ENCODE measurements at regions not wholly inside any gene's neighbourhood (a gene's known extent, or its start where the extent isn't known, plus 50 kb on each side); places are given as distances from the start of the nearest gene placed in this dataset.
"Not testable (repeated sequence)": the region's sequence is repeated elsewhere in the genome, so short reads cannot be mapped to it uniquely, and the experiment has no call there.

GRCh38 chr20:30488941-30489613, 768.4 kb upstream of the DEFB115 start:
- no peak for TF ChIP-seq CTCF (conservative IDR thresholded peaks at IDR 0.05; ENCODE audit: low read depth, low read length)
- no peak for DNase-seq (ENCODE audit: low read depth)
- no peak overlapping the region for H3K4me3 ChIP-seq (ENCODE audit: low read depth, low read length)

DNA sequence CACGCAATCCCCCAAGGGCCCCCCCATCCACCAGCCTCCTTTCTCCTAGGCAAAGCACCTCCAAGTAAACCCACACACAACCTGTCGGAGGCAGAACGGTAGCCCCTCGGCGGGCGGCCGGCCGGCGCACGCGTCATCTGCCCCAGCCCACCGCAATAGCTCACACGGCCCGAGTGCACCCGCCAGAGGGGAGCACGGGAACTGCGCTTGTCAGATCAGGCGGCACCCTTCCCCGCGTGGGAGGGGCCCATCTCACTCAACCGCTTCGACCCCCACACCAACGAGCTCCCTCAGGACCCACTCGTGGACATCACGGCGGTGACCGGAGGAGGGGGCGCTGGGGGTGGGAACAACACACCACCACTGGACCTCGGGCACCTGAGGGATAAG, 767.9 kb upstream of the DEFB115 start:
- DNase-seq (ENCODE audit: low read depth), result no peak
- TF ChIP-seq CTCF (conservative IDR thresholded peaks at IDR 0.05; ENCODE audit: low read depth, low read length), result no peak
- no peak overlapping the region for H3K4me3 ChIP-seq (ENCODE audit: low read depth, low read length)

- no peak for DNase-seq (ENCODE audit: low read depth)
- H3K4me3 ChIP-seq (ENCODE audit: low read depth, low read length), result no peak overlapping the region
- TF ChIP-seq CTCF (conservative IDR thresholded peaks at IDR 0.05; ENCODE audit: low read depth, low read length), result no peak
Observed at GRCh38 chr20:30491016-30491415, 766.4 kb upstream of the DEFB115 start.

DNA sequence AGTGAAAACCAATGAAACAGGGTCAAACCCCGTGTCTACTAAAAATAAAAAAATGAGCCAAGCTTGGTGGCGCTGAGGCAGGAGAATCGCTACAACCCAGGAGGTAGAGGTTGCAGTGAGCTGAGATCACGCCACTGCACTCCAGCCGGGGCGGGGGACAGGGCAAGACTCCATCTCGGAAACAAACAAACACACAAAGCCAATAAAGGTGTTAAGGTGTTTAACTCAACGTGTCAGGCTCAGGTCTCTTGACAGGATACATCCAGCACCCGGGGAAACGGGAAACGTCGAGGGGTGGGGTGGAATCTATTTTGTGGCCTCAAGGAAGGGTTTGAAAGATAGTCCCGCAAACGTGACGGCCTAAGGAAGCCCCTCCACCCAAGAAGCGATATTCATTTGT, 760.8 kb upstream of the DEFB115 start:
- not testable (repeated sequence) for DNase-seq (ENCODE audit: low read depth); H3K4me3 ChIP-seq (ENCODE audit: low read depth, low read length)

GRCh38 chr20:30497191-30497590, 760.3 kb upstream of the DEFB115 start:
- H3K4me3 ChIP-seq (ENCODE audit: low read depth, low read length); DNase-seq (ENCODE audit: low read depth): not testable (repeated sequence)

DNA sequence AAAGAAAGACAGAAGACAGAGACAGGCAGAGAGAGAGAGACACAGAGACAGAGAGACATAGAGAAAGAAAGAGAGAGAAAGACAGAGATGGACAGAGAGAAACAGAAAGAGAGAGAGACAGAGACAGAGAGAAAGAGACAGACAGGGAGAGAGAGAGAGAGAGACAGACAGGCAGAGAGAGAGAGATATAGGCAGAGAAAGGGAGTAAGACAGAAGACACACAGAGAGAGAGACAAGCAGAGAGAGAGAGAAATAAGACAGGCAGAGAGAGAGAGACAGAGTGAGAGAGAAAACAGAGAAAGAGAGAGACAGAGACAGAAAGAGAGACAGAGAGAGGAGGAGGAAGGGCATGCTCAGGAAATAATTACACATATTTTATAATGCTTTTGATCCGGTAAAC, 758.3 kb upstream of the DEFB115 start:
- no peak for TF ChIP-seq CTCF (conservative IDR thresholded peaks at IDR 0.05; ENCODE audit: low read depth, low read length)
- H3K4me3 ChIP-seq (ENCODE audit: low read depth, low read length), result no peak overlapping the region
- DNase-seq (ENCODE audit: low read depth), result no peak

- peak overlapping the region; percentile 16 for H3K4me3 ChIP-seq (ENCODE audit: low read depth, low read length)
- DNase-seq (ENCODE audit: low read depth), result not testable (repeated sequence)
Observed at GRCh38 chr20:30499716-30500446, 757.6 kb upstream of the DEFB115 start.

GRCh38 chr20:30500447-30500820, 757.0 kb upstream of the DEFB115 start:
- peak; percentile 57 for TF ChIP-seq CTCF (conservative IDR thresholded peaks at IDR 0.05; ENCODE audit: low read depth, low read length)
- peak overlapping the region; percentile 16 for H3K4me3 ChIP-seq (ENCODE audit: low read depth, low read length)

More at GRCh38 chr20:30500447-30500820, 757.0 kb upstream of the DEFB115 start:
- peak; percentile 6 for DNase-seq (ENCODE audit: low read depth)
